Liver (tissue), 7 donors: ENCODE measurements at regions not wholly inside any gene's neighbourhood (a gene's known extent, or its start where the extent isn't known, plus 50 kb on each side); places are given as distances from the start of the nearest gene placed in this dataset.
"Not testable (repeated sequence)": the region's sequence is repeated elsewhere in the genome, so short reads cannot be mapped to it uniquely, and the experiment has no call there.

Experiments
- DNase-seq: peaks from one replicate; pipeline ENCODE4 v3.0.0-alpha.2; 2017; ENCODE audit warnings: low spot score
- H3K27ac ChIP-seq, 2 donors: one replicate each; pipeline ENCODE4 v1.7.0; 2013; ENCODE audit warnings: inconsistent platforms in 2 of 2, low read length in 2 of 2, control low read depth in 1 of 2, low read depth in 1 of 2, mild to moderate bottlenecking in 1 of 2
- H3K27me3 ChIP-seq, 4 donors: one replicate each; pipeline versions ENCODE4 v1.6.1 to v1.7.0; 2013; ENCODE audit warnings: low read length in 3 of 4, inconsistent platforms in 1 of 4, mild to moderate bottlenecking in 1 of 4, moderate library complexity in 1 of 4; ENCODE audit not compliant: control insufficient read depth in 4 of 4, insufficient read depth in 4 of 4
- H3K36me3 ChIP-seq, 4 donors: one replicate each; pipeline versions ENCODE4 v1.6.1 to v1.7.0; 2013; ENCODE audit warnings: low read length in 3 of 4, mild to moderate bottlenecking in 3 of 4, low read depth in 1 of 4, moderate library complexity in 1 of 4; ENCODE audit not compliant: control insufficient read depth in 4 of 4, insufficient read depth in 3 of 4
- H3K4me1 ChIP-seq, 4 donors: one replicate each; pipeline versions ENCODE4 v1.6.1 to v1.7.0; 2013; ENCODE audit warnings: low read length in 3 of 4, mild to moderate bottlenecking in 3 of 4, moderate library complexity in 1 of 4; ENCODE audit not compliant: control insufficient read depth in 4 of 4, insufficient read depth in 4 of 4
- H3K4me3 ChIP-seq, 3 donors: one replicate each; pipeline versions ENCODE4 v1.6.1 to v1.7.0; 2013; ENCODE audit warnings: low read length in 3 of 3, control low read depth in 1 of 3, low read depth in 1 of 3, mild to moderate bottlenecking in 1 of 3
- H3K9ac ChIP-seq, 2 donors: one replicate each; pipeline ENCODE4 v1.7.0; 2013; ENCODE audit warnings: low read length in 2 of 2, mild to moderate bottlenecking in 2 of 2, moderate library complexity in 2 of 2, control low read depth in 1 of 2, low read depth in 1 of 2
- H3K9me3 ChIP-seq, 4 donors: one replicate each; pipeline versions ENCODE4 v1.6.1 to v1.7.0; 2013; ENCODE audit warnings: low read length in 3 of 4; ENCODE audit not compliant: control insufficient read depth in 4 of 4
- ATF3 ChIP-seq: IDR thresholded peaks from 2 replicates; pipeline ENCODE4 v1.6.1; 2016; ENCODE audit warnings: antibody characterized with exemption
- EGR1 ChIP-seq, 2 donors: IDR thresholded peaks; 2 replicates each; pipeline ENCODE4 v1.6.1; 2016 to 2018; ENCODE audit warnings: antibody characterized with exemption in 2 of 2, low read depth in 2 of 2
- FOXA1 ChIP-seq: IDR thresholded peaks from 2 replicates; pipeline ENCODE4 v1.6.1; 2016; ENCODE audit warnings: antibody characterized with exemption
- FOXA2 ChIP-seq: IDR thresholded peaks from 2 replicates; pipeline ENCODE4 v1.6.1; 2016; ENCODE audit warnings: antibody characterized with exemption
- HNF4A ChIP-seq, 2 donors: conservative IDR thresholded peaks; 2 replicates each; pipeline ENCODE4 v1.6.1; 2016; ENCODE audit warnings: antibody characterized with exemption in 2 of 2, mild to moderate bottlenecking in 2 of 2
- HNF4G ChIP-seq: IDR thresholded peaks from 2 replicates; pipeline ENCODE4 v1.6.1; 2016; ENCODE audit warnings: antibody characterized with exemption
- REST ChIP-seq: IDR thresholded peaks from 2 replicates; pipeline ENCODE4 v1.6.1; 2016; ENCODE audit warnings: antibody characterized with exemption, mild to moderate bottlenecking
- SP1 ChIP-seq: IDR thresholded peaks from 2 replicates; pipeline ENCODE4 v1.6.1; 2018; ENCODE audit warnings: antibody characterized with exemption, mild to moderate bottlenecking
- YY1 ChIP-seq: IDR thresholded peaks from 2 replicates; pipeline ENCODE4 v1.6.1; 2016; ENCODE audit warnings: antibody characterized with exemption, mild to moderate bottlenecking
- ZBTB33 ChIP-seq: IDR thresholded peaks from 2 replicates; pipeline ENCODE4 v1.6.1; 2016; ENCODE audit warnings: antibody characterized with exemption
- WGBS: extraction: QIAGEN DNeasy Blood & Tissue Kit; methylation state at CpG from one replicate; pipeline ENCODE4 v1.1.7; 2013; 5-methylcytosine and 5-hydroxymethylcytosine counted together
- donor health status: healthy.
- donor health status: healthy.
- donor health status: healthy.
- donor health status: healthy.

- Histone ChIP-seq H3K27ac (peak overlapping the region; percentile 63 to 95), H3K27me3 (peaks cover 0 to 2% (median 0%) of the 10 kb centered on the region in 4 donors), H3K36me3 (no peaks in the 10 kb centered on the region), H3K9me3 (no peaks in the 10 kb centered on the region), H3K4me1 (peaks cover 2 to 20% (median 13%) of the 10 kb centered on the region in 4 donors), H3K9ac (peak overlapping the region in 1 of 2 donors; percentile 67), H3K4me3 (peak overlapping the region; percentile 61 to 96 (median 71))
- no peak for TF ChIP-seq SP1
- no peak for TF ChIP-seq ATF3
- no peak for TF ChIP-seq FOXA2
- no peak for TF ChIP-seq HNF4G
- no peak for TF ChIP-seq EGR1 (IDR thresholded peaks at IDR 0.05; ENCODE audit: low read depth in 2 of 2)
- DNase-seq, result no peak
- WGBS, result 18% methylated on average over 19 of the region's 19 CpGs
These were observed 77.5 kb downstream of the MAGED4 start for GRCh38 chrX:52262195-52262546.

- TF ChIP-seq ATF3 (no peak), YY1 (no peak)
- Histone ChIP-seq H3K27ac (no peak overlapping the region), H3K4me1 (peaks cover 2 to 20% (median 13%) of the 10 kb centered on the region in 4 donors), H3K9ac (no peak overlapping the region), H3K4me3 (no peak overlapping the region), H3K36me3 (no peaks in the 10 kb centered on the region), H3K27me3 (no peaks in the 10 kb centered on the region), H3K9me3 (no peaks in the 10 kb centered on the region)
- 98% methylated on average over 5 of the region's 5 CpGs for WGBS
- no peak for DNase-seq
These were observed 78.7 kb downstream of the MAGED4 start for GRCh38 chrX:52263417-52263816.

- no peak overlapping the region for H3K27ac ChIP-seq
- no peak overlapping the region for H3K9ac ChIP-seq
- H3K4me1 ChIP-seq, result peaks cover 2 to 16% (median 12%) of the 10 kb centered on the region in 4 donors
- WGBS, result 60% methylated on average over 4 of the region's 4 CpGs
- H3K4me3 ChIP-seq, result no peak overlapping the region
- H3K27me3 ChIP-seq, result peaks cover 0 to 2% (median 0%) of the 10 kb centered on the region in 4 donors
- no peaks in the 10 kb centered on the region for H3K36me3 ChIP-seq
- H3K9me3 ChIP-seq, result no peaks in the 10 kb centered on the region
- DNase-seq, result no peak
- no peak for TF ChIP-seq ATF3
- TF ChIP-seq FOXA2, result no peak
These were observed 81.0 kb downstream of the MAGED4 start for GRCh38 chrX:52265713-52266112.

GRCh38 chrX:52268502-52268901 lies 83.8 kb downstream of the MAGED4 start:
- H3K9ac ChIP-seq, H3K4me1 ChIP-seq, H3K4me3 ChIP-seq, H3K36me3 ChIP-seq, DNase-seq, H3K27ac ChIP-seq, H3K27me3 ChIP-seq, H3K9me3 ChIP-seq: not testable (repeated sequence)
- WGBS, result 85% methylated on average over 1 of the region's 1 CpG

- no peaks in the 10 kb centered on the region for H3K4me1 ChIP-seq
- H3K9me3 ChIP-seq, result no peaks in the 10 kb centered on the region
- no peak overlapping the region for H3K4me3 ChIP-seq
- WGBS, result 41% methylated on average over 4 of the region's 4 CpGs
- no peak overlapping the region for H3K27ac ChIP-seq
- H3K27me3 ChIP-seq, result peaks cover 0 to 2% (median 0%) of the 10 kb centered on the region in 4 donors
- no peak for DNase-seq
- H3K36me3 ChIP-seq, result no peaks in the 10 kb centered on the region
- no peak overlapping the region for H3K9ac ChIP-seq
- no peak for TF ChIP-seq ATF3
- TF ChIP-seq HNF4A (conservative IDR thresholded peaks at IDR 0.05), result no peak
- no peak for TF ChIP-seq FOXA1
- no peak for TF ChIP-seq REST
- no peak for TF ChIP-seq ZBTB33
These were observed 85.9 kb downstream of the MAGED4 start for GRCh38 chrX:52270453-52271116.
